GM21360 (cell line): ENCODE measurements at regions not wholly inside any gene's neighbourhood (a gene's known extent, or its start where the extent isn't known, plus 50 kb on each side); places are given as distances from the start of the nearest gene placed in this dataset.

Experiments used
- ATAC-seq: cut with Tn5 transposase; IDR thresholded peaks from one replicate; pipeline ENCODE4 v1.9.1; 2021; ENCODE audit warnings: mild to moderate bottlenecking, moderate library complexity; ENCODE audit not compliant: unreplicated experiment

GRCh38 chr4:11529625-11530201 lies 101.0 kb upstream of the HS3ST1 start:
- no peak for ATAC-seq

DNA sequence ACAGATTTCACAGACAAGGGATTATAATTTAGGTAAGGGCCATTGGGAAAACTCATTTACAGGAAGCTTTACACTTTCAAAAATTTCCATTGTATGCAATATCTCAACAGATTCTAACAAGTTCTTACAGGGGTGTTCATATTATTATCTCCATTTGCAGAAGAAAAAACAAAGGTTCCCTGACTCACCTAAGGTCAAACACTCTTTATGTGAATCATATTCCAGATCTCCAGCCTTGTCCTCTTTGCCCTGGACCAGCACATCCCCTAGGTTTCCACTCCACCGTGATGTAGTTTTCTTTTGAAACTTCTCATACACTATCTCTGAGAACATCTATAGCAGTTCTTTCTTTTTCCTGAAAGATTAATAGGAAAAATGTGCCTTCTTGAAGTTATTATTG lies 96.4 kb upstream of the HS3ST1 start:
- ATAC-seq = no peak

- no peak for ATAC-seq
These were observed 90.1 kb upstream of the HS3ST1 start for GRCh38 chr4:11518754-11519153.

DNA sequence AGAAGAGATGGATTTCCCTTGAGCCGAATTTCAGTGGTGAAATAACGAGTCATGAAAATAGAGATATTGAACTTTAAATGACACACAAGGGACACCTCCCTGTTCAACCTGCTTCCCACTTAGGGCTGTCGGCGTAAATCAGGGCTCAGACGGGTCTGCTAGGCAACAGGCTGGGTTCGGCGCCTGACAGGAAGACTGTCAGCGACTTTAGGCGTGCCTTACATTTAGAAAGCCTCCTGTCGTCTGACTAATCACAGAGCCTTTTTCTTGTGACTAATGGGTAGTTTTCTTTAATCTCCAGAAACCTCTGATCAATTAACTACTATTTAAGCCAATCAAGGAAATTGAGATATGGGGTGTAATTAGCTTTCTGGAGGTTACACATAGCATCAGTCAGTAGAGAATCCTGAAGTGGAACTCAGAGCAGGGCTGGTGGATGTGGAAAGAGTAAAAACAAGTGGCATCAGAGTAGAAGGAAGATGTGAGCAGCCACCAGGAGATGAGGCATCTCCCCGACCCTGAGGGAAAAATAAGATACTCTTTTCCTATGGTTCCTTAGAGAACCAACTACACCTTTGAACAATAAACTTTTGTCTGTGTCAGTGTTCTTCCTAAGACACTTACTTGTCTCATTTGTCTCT lies 86.2 kb upstream of the HS3ST1 start:
- no peak for ATAC-seq

GRCh38 chr4:11514003-11514402 lies 85.3 kb upstream of the HS3ST1 start:
- ATAC-seq = no peak

DNA sequence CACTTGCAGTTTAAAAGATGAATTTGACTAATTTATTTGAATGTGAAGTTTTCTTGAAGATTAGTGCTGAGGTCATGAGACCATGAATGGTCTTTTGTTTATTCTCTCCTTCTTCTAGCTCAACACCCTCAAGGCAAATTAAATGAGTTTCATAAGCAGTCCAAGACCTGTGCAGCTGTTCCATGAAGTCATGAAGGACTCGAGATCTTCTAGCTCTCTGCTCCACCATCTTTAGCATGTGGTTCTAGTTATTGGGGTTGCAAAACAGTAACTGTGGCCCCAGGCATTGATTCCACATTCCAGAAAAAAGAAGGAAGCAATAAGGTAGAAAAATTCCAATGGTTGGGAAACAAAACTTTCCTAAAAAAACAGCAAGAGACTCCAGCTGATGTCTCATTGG lies 84.2 kb upstream of the HS3ST1 start:
- no peak for ATAC-seq

DNA sequence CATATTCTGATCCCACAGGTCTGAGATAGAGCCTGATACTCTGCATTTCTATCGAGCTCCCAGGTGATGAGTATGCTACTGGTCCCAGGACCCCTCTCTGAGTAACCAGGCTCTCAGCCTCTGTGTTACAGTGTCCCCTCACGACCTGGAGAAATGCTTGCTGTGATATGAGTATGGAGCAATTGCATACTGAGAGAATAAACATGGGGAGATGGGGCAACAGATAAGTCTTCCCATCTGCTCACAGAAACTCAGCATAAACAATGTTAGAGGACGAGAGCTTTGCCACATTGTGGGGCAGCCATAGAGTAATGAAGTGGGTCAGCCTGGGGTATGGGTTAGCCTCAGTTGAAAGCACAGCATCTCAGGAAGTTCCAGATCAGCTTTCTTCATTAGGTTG lies 82.6 kb upstream of the HS3ST1 start:
- no peak for ATAC-seq

- ATAC-seq = no peak
These were observed 79.2 kb upstream of the HS3ST1 start for GRCh38 chr4:11507920-11508319.

DNA sequence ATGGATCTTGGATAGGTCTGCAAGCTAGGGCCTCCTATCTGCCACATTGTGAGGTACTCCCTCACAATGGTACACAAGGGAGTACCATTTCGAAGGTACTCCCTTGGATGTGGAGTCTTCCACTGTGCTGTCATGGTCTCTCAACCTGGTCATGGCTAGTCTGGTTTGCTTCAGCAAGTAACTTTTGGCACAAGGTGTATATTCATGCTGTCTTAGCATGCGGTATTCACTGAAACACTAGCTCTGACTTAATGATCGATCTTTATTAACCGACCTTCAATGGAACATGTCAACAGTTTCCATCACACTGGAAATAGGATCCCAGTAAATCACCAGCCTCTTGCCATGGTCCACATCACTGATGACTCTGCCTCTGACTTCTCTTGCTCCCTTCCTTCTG lies 77.5 kb upstream of the HS3ST1 start:
- no peak for ATAC-seq

- no peak for ATAC-seq
These were observed 76.7 kb upstream of the HS3ST1 start for GRCh38 chr4:11505221-11505971.

DNA sequence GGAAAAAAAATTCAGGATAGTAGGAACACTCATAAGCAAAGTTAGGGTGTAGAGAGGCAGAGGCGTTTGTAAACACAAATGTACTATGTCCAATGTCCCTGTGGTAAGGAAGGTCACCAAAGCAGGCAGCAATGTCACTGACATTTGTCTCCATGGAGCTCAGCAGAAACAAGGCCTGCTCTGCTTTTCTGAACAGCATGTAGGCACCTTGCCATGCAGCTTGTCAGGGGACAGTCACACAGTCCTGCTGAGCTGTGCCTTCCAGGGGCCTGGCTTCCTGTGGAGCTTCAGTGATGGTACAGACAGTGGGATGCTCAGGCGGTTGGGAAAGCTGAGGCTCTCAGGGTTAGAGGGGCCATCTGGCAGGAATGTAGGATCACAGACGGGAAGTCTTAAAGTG lies 74.5 kb upstream of the HS3ST1 start:
- no peak for ATAC-seq

DNA sequence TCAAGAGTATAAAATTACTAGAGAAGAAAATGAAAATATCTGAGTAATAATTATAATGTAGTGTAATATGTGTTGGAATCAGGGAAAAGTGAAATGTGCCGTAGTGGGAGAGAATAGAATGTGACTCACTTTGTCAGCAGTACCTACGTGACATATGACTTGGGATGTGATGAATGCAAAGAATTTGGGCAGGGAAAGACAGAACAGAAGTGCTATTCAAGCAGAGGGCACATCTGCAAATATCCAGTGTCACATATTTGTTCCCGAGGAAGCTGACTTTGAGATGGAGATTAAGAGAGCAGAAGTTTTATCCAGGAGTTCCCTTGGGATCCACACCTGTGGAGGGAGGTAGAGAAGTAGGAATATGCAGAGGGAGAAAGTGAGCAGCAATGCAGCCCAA lies 69.3 kb upstream of the HS3ST1 start:
- no peak for ATAC-seq

- ATAC-seq = no peak
These were observed 68.6 kb upstream of the HS3ST1 start for GRCh38 chr4:11497212-11497806.

- ATAC-seq = no peak
These were observed 67.7 kb upstream of the HS3ST1 start for GRCh38 chr4:11496351-11496829.

- ATAC-seq = no peak
These were observed 67.1 kb upstream of the HS3ST1 start for GRCh38 chr4:11495818-11496217.

DNA sequence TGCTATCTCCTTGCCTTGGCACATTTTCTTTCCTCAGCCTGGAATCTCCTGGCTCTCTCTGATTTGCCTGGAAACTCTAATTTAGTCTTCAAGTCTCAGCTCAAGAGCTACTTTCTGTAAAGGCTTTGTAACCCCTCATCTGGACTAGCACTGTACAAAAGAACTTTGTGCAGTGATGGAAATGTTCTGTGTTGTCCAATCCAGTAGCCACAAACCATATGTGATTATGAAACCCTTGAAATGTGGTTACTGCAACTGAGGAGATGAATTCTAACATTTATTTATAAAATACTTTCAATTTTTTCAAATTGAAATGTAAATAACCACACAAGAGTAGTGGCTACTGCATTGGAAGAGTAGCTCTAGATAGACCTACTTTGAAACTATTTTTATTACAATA lies 66.6 kb upstream of the HS3ST1 start:
- no peak for ATAC-seq

- no peak for ATAC-seq
These were observed 65.5 kb upstream of the HS3ST1 start for GRCh38 chr4:11494232-11494631.

GRCh38 chr4:11489453-11490083 lies 60.9 kb upstream of the HS3ST1 start:
- no peak for ATAC-seq

- no peak for ATAC-seq
These were observed 60.2 kb upstream of the HS3ST1 start for GRCh38 chr4:11488657-11489452.

DNA sequence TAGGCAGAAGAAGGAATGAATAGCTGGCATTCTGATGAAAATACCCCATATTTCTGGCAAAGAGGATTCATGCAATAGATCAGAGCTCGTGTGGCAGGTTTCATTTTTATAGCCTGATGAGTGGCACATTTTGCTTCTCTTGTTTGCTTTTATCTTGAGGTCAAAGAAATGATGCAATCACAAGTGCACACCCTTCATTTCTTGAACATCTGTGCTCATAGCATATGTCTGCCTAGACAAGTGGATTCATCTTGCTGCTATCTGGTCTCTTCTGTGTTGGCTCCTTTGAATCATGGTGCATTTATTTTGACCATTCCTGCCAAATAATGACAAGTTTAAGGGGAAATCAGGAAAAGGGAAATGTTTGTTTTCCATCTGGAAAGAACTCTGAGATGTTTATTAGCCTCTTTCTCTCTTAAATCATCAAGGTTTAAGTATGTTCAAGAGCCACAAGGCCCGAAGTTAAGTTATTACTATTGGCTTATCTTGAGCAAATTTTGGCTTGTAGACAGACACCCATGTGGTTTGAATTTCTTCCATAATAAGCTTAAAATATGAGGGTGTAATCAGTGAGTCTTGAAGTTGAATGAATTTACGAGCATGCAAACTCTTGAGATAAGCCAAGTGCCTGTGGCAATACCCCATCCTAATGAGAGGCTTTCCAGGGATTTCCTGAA lies 59.3 kb upstream of the HS3ST1 start:
- ATAC-seq = no peak
